ENCODE measurements at regions not wholly inside any gene's neighbourhood (a gene's known extent, or its start where the extent isn't known, plus 50 kb on each side); places are given as distances from the start of the nearest gene placed in this dataset.
"Not testable (repeated sequence)": the region's sequence is repeated elsewhere in the genome, so short reads cannot be mapped to it uniquely, and the experiment has no call there.

DNA sequence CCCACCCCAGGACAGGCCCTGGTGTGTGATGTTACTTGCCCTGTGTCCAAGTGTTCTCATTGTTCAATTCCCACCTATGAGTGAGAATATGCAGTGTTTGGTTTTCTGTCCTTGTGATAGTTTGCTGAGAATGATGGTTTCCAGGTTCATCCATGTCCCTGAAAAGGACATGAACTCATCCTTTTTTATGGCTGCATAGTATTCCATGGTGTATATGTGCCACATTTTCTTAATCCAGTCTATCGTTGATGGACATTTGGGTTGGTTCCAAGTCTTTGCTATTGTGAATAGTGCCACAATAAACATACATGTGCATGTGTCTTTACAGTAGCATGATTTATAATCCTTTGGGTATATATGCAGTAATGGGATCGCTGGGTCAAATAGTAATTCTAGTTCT is 340.2 kb upstream of the MEIS1 start:
- TF ChIP-seq, protein P1, sequence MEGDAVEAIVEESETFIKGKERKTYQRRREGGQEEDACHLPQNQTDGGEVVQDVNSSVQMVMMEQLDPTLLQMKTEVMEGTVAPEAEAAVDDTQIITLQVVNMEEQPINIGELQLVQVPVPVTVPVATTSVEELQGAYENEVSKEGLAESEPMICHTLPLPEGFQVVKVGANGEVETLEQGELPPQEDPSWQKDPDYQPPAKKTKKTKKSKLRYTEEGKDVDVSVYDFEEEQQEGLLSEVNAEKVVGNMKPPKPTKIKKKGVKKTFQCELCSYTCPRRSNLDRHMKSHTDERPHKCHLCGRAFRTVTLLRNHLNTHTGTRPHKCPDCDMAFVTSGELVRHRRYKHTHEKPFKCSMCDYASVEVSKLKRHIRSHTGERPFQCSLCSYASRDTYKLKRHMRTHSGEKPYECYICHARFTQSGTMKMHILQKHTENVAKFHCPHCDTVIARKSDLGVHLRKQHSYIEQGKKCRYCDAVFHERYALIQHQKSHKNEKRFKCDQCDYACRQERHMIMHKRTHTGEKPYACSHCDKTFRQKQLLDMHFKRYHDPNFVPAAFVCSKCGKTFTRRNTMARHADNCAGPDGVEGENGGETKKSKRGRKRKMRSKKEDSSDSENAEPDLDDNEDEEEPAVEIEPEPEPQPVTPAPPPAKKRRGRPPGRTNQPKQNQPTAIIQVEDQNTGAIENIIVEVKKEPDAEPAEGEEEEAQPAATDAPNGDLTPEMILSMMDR (IDR thresholded peaks at IDR 0.05) = not testable (repeated sequence)
- not testable (repeated sequence) for TF ChIP-seq POLR2A (IDR thresholded peaks at IDR 0.05)

Data from Peyer's patch (tissue), 4 donors.